Heart left ventricle (tissue), 13 donors: ENCODE measurements at regions not wholly inside any gene's neighbourhood (a gene's known extent, or its start where the extent isn't known, plus 50 kb on each side); places are given as distances from the start of the nearest gene placed in this dataset.

Experiments
- CTCF ChIP-seq, 12 donors: fragments of 200-600 bp; sonication (generic) in 4 of 12; IDR thresholded peaks; one replicate each; pipeline versions ENCODE4 v1.5.0 to v1.8.0; 2018 to 2022; ENCODE audit warnings: antibody characterized with exemption in 12 of 12, mild to moderate bottlenecking in 5 of 12
- POLR2A ChIP-seq, 2 donors: fragments of 450-650 bp; IDR thresholded peaks; one replicate each; pipeline ENCODE4 v1.6.1; 2017; ENCODE audit warnings: antibody characterized with exemption in 2 of 2, mild to moderate bottlenecking in 2 of 2, moderate library complexity in 2 of 2
- donor health status: ischemic (EF 13 %, LVEDD 7.1; RV severe dilation, severe dysfunction).
- donor health status: DM: no; HTN: yes; CAD: no.
- donor health status: DM: no; HTN: no; CAD: no.
- donor health status: ischemic (EF 25% LVEDD 6.9; RV normal size, moderate dysfunction).
- donor health status: ischemic (EF 25% LVEDD 5.7; RV mildly dilated, moderate dysfunction).
- donor health status: ischemic (EF 35%, LVEDD 5.7; RV mildly dilated, moderate dysfunction).
- donor health status: nonischemic (EF 11% LVEDD 7.7; RV severe dilation, severe dysfunction).
- donor health status: DM: yes; HTN: yes; CAD: no.
- donor health status: PGD.
- donor health status: ischemic (EF 29% LVEDD 5.4; RV normal size, mild dysfunction).
- donor health status: nonischemic (EF 23%, LVEDD 6.1; RV moderate dilation, normal function).

DNA sequence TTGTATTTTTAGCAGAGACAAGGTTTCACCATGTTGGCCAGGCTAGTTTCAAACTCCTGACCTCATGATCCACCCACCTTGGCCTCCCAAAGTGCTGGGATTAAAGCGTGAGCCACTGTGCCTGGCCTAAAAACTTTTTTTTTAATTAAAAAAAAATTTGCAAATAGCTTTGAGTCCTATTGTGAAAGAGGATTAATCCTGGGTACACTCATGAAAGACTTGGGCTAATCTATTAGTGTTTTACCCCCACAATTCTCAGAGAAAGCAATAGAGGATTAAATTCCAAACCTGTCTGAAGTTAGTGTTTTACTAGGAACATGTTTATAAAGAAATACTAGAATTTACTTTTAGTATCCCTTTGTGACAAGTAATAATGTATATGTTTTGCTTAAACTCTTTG lies 76.9 kb upstream of the ITGB1 start:
- no peak for TF ChIP-seq CTCF (IDR thresholded peaks at IDR 0.05)
- no peak for TF ChIP-seq POLR2A (IDR thresholded peaks at IDR 0.05)
